ENCODE measurements at regions not wholly inside any gene's neighbourhood (a gene's known extent, or its start where the extent isn't known, plus 50 kb on each side); places are given as distances from the start of the nearest gene placed in this dataset.
"Not testable (repeated sequence)": the region's sequence is repeated elsewhere in the genome, so short reads cannot be mapped to it uniquely, and the experiment has no call there.

DNA sequence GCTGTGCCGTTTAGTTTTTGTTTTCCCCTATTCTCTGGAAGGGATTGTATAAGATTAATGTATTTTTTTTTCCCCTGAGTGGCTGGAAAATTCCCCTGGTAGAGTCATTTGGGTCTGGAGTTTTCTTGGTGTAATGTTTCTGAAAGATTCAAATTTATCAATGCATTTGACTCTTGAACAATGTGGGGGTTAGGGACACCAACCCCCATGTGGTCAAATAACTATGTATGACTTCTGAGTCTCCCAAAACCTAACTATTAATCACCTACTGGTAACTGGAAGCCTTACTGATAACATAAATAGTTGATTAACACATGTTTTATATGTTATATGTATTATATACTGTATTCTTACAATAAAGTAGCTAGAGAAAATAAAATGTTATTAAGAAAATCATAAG, 220.1 kb upstream of the PDE3A start:
- DNase-seq = no peak
- no peaks in the 10 kb centered on the region for H3K27me3 ChIP-seq
- peaks cover 0 to 6% (median 0%) of the 10 kb centered on the region in 12 donors for H3K4me1 ChIP-seq
- ATAC-seq = no peak
- H3K4me3 ChIP-seq = no peak overlapping the region
- intact Hi-C loops (cut with DNase I) = no loop called here
- no peaks in the 10 kb centered on the region for H3K36me3 ChIP-seq
- WGBS, 4 donors = 73 to 81% (median 77%) methylated on average over 1 of the region's 1 CpG
- TF ChIP-seq POLR2A (IDR thresholded peaks at IDR 0.05) = no peak
- TF ChIP-seq, protein P1, sequence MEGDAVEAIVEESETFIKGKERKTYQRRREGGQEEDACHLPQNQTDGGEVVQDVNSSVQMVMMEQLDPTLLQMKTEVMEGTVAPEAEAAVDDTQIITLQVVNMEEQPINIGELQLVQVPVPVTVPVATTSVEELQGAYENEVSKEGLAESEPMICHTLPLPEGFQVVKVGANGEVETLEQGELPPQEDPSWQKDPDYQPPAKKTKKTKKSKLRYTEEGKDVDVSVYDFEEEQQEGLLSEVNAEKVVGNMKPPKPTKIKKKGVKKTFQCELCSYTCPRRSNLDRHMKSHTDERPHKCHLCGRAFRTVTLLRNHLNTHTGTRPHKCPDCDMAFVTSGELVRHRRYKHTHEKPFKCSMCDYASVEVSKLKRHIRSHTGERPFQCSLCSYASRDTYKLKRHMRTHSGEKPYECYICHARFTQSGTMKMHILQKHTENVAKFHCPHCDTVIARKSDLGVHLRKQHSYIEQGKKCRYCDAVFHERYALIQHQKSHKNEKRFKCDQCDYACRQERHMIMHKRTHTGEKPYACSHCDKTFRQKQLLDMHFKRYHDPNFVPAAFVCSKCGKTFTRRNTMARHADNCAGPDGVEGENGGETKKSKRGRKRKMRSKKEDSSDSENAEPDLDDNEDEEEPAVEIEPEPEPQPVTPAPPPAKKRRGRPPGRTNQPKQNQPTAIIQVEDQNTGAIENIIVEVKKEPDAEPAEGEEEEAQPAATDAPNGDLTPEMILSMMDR (IDR thresholded peaks at IDR 0.05) = no peak
- no peak overlapping the region for H3K27ac ChIP-seq
- no peaks in the 10 kb centered on the region for H3K9me3 ChIP-seq

DNA sequence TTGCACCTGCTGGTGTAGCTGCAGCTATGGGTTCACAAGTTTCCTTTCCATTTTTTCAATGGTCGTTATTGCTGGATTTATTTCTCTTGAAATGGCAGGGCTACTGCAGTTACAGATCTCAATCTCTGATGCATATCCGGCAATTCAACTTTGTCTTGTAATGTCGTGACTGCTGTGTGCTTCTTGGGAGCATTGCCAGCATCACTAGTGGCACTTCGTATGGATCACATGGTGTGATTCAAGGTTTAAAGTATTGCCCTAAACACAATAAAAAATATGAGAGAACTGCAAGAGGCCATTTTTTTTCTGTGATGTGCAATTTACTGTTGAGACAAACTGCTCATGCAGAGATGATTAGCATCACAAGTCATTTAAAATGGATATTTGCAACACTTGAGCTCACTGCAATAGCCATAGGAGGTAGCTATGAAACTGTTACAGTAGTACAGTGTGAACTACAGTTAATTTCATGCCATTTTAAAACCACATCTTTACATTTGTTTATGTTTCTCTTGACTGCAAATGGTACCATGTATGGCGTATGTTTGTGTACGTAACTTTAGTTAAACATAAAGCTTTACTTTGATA, 217.4 kb upstream of the PDE3A start:
- Histone ChIP-seq H3K27ac (no peak overlapping the region), H3K4me1 (peaks cover 0 to 11% (median 0%) of the 10 kb centered on the region in 12 donors), H3K9me3 (no peaks in the 10 kb centered on the region), H3K27me3 (no peaks in the 10 kb centered on the region), H3K36me3 (no peaks in the 10 kb centered on the region), H3K4me3 (no peak overlapping the region)
- TF ChIP-seq POLR2A (IDR thresholded peaks at IDR 0.05) = no peak
- TF ChIP-seq, protein P1 (IDR thresholded peaks at IDR 0.05) = no peak
- ATAC-seq (no peak), DNase-seq (no peak)
- intact Hi-C loops (cut with DNase I) = no loop called here
- 52 to 62% (median 61%) methylated on average over 6 of the region's 6 CpGs for WGBS, 4 donors

DNA sequence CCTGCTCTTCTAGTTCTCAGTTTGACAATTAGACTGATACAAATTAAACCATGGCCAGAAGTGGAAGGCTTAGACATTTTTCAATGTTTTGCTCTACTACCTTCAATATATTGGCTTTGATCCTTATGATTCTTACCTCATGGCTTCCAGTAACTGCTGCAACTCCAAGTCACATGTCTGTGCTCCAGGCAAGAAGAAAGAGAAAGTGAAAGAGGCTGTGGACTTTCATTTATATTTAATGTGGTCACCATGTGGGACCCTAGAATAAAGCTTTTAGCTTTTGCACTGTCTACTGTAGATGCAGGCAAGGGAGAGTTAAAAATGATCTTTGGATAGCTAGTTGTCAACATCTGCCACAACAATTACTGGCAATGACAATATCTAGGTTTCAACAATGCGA, 214.3 kb upstream of the PDE3A start:
- no peak for DNase-seq
- TF ChIP-seq POLR2A (IDR thresholded peaks at IDR 0.05) = no peak
- TF ChIP-seq, protein P1 (IDR thresholded peaks at IDR 0.05) = no peak
- Histone ChIP-seq H3K4me1 (peaks cover 0 to 11% (median 0%) of the 10 kb centered on the region in 12 donors), H3K9me3 (peaks cover 0 to 10% (median 0%) of the 10 kb centered on the region in 12 donors), H3K27me3 (no peaks in the 10 kb centered on the region), H3K36me3 (no peaks in the 10 kb centered on the region), H3K4me3 (peak overlapping the region in 2 of 12 donors; percentile 3 to 30), H3K27ac (no peak overlapping the region)
- intact Hi-C loops (cut with DNase I) = no loop called here
- ATAC-seq = no peak
- WGBS, 4 donors = 58 to 79% (median 68%) methylated on average over 1 of the region's 1 CpG

DNA sequence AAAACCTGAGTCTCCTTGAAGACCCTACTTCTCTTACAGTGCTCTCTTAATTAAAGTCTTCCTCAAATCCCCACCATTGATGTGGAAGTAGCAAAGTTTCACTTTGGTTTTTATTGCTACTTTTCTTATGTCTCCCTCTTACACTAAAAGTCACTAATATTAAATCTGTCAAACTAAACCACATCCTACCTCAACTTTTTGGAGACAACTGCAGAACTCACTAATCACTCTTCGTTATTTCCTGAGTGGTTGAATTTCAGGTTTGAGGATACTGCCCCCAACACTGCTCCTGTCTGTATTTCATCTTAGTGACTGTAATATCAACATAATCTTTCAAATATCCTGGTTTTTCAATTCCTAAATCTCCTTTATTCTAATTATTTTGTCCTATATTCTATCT, 213.0 kb upstream of the PDE3A start:
- intact Hi-C loops (cut with DNase I) = no loop called here
- H3K27me3 ChIP-seq = no peaks in the 10 kb centered on the region
- H3K36me3 ChIP-seq = no peaks in the 10 kb centered on the region
- ATAC-seq = no peak
- H3K9me3 ChIP-seq = peaks cover 0 to 11% (median 0%) of the 10 kb centered on the region in 12 donors
- no peak for DNase-seq
- peaks cover 0 to 11% (median 0%) of the 10 kb centered on the region in 12 donors for H3K4me1 ChIP-seq
- TF ChIP-seq, protein P1 (IDR thresholded peaks at IDR 0.05) = no peak
- no peak for TF ChIP-seq POLR2A (IDR thresholded peaks at IDR 0.05)
- WGBS, 4 donors = 79 to 94% (median 90%) methylated on average over 1 of the region's 1 CpG
- no peak overlapping the region for H3K27ac ChIP-seq
- H3K4me3 ChIP-seq = no peak overlapping the region

DNA sequence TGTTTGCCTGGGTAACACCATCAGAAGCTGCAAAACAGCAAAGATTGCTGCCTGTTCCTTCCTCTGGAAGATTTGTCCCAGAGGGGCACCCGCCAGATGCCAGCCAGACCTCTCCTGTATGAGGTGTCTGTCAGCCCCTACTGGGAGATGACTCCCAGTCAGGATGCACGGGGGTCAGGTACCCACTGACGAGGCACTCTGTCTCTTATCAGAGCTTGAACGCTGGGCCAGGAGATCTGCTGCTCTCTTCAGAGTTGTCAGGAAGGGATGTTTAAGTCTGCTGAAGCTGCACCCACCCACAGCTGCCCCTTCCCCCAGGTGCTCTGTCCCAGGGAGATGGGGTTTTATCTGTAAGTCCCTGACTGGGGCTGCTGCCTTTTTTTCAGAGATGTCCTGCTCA, 207.4 kb upstream of the PDE3A start:
- H3K36me3 ChIP-seq; ATAC-seq; H3K27me3 ChIP-seq; H3K27ac ChIP-seq; H3K4me1 ChIP-seq; intact Hi-C loops (cut with DNase I); H3K4me3 ChIP-seq; DNase-seq: not testable (repeated sequence)
- WGBS, 4 donors = 37 to 51% (median 40%) methylated on average over 2 to 4 of the region's 4 CpGs
- H3K9me3 ChIP-seq = peaks cover 0 to 11% (median 0%) of the 10 kb centered on the region in 12 donors

Data from heart left ventricle (tissue), 16 donors.